HEK293 (cell line): ENCODE measurements at regions not wholly inside any gene's neighbourhood (a gene's known extent, or its start where the extent isn't known, plus 50 kb on each side); places are given as distances from the start of the nearest gene placed in this dataset.

ENCODE experiments used
- CTCF ChIA-PET: fragments of 350-600 bp; formaldehyde crosslinking; extraction: SDS; loops from one replicate; lab custom pipeline; 2021; ENCODE audit warnings: antibody characterized with exemption; lab: Yijun Ruan, JAX
- POLR2A ChIA-PET: fragments of 300-600 bp; formaldehyde crosslinking; extraction: SDS; loops from one replicate; lab custom pipeline; 2020; ENCODE audit warnings: antibody characterized with exemption, inconsistent platforms; lab: Yijun Ruan, JAX
- H3K27ac ChIP-seq: fragments of 200-500 bp; sonication (Bioruptor generic); 2 replicates; pipeline ENCODE4 v1.5.1; 2014; ENCODE audit warnings: low read depth, low read length, control low read depth, inconsistent platforms; ENCODE audit errors: extremely low read depth
- H3K36me3 ChIP-seq, 2 experiments: fragments of 200-500 bp in 1 of 2; sonication (Bioruptor generic) in 1 of 2; 1 replicate in 1 of 2; 2 replicates in 1 of 2; pipeline ENCODE4 v1.5.1; 2014 to 2017; ENCODE audit warnings: inconsistent platforms in 2 of 2, low read length in 2 of 2; ENCODE audit not compliant: control insufficient read depth in 2 of 2, insufficient read depth in 1 of 2
- H3K4me1 ChIP-seq: fragments of 200-500 bp; sonication (Bioruptor generic); 2 replicates; pipeline ENCODE4 v1.5.1; 2014; ENCODE audit warnings: mild to moderate bottlenecking, low read length, inconsistent platforms; ENCODE audit not compliant: control insufficient read depth, insufficient read depth
- H3K4me3 ChIP-seq: 2 replicates; pipeline ENCODE4 v1.5.1; 2011; ENCODE audit warnings: low read depth, mild to moderate bottlenecking, control low read depth, low read length, moderate library complexity
- H3K9me3 ChIP-seq: fragments of 200-500 bp; sonication (Bioruptor generic); 2 replicates; pipeline ENCODE4 v1.5.1; 2014; ENCODE audit warnings: low read depth, low read length, inconsistent platforms; ENCODE audit not compliant: control insufficient read depth, insufficient read depth
- KLF8 ChIP-seq: fragments of 450-650 bp; formaldehyde crosslinking; IDR thresholded peaks from 2 replicates; pipeline ENCODE4 v1.5.1; 2016; ENCODE audit warnings: missing biosample characterization, missing genetic modification characterization
- ZBTB6 ChIP-seq: fragments of 450-650 bp; formaldehyde crosslinking; IDR thresholded peaks from 2 replicates; pipeline ENCODE4 v1.5.1; 2017; ENCODE audit warnings: missing biosample characterization, missing genetic modification characterization
- ZBTB8A ChIP-seq: fragments of 450-650 bp; formaldehyde crosslinking; IDR thresholded peaks from 2 replicates; pipeline ENCODE4 v1.5.1; 2016; ENCODE audit warnings: missing biosample characterization, missing genetic modification characterization
- ZNF19 ChIP-seq: fragments of 450-650 bp; formaldehyde crosslinking; IDR thresholded peaks from 2 replicates; pipeline ENCODE4; 2016; ENCODE audit warnings: missing biosample characterization, missing genetic modification characterization, low read depth
- ZNF26 ChIP-seq: fragments of 450-650 bp; formaldehyde crosslinking; IDR thresholded peaks from 2 replicates; pipeline ENCODE4 v1.5.1; 2016; ENCODE audit warnings: missing biosample characterization, missing genetic modification characterization
- ZNF391 ChIP-seq: fragments of 450-650 bp; formaldehyde crosslinking; IDR thresholded peaks from 2 replicates; pipeline ENCODE4 v1.5.1; 2016; ENCODE audit warnings: low read depth, missing biosample characterization, missing genetic modification characterization, borderline replicate concordance
- ZNF449 ChIP-seq: fragments of 450-650 bp; formaldehyde crosslinking; IDR thresholded peaks from 2 replicates; pipeline ENCODE4 v1.5.1; 2017; ENCODE audit warnings: missing biosample characterization, mild to moderate bottlenecking, missing genetic modification characterization, moderate library complexity
- ZNF518A ChIP-seq: fragments of 450-650 bp; formaldehyde crosslinking; conservative IDR thresholded peaks from 2 replicates; pipeline ENCODE4 v1.5.1; 2016; ENCODE audit warnings: low read depth, missing biosample characterization, missing genetic modification characterization
- ZNF560 ChIP-seq: fragments of 450-650 bp; formaldehyde crosslinking; IDR thresholded peaks from 2 replicates; pipeline ENCODE4 v1.5.1; 2017; ENCODE audit warnings: missing biosample characterization, missing genetic modification characterization, borderline replicate concordance
- ZNF629 ChIP-seq: fragments of 450-650 bp; formaldehyde crosslinking; IDR thresholded peaks from 2 replicates; pipeline ENCODE4 v1.5.1; 2017; ENCODE audit warnings: missing biosample characterization, missing genetic modification characterization
- ZNF768 ChIP-seq: fragments of 450-650 bp; formaldehyde crosslinking; IDR thresholded peaks from 2 replicates; pipeline ENCODE4 v1.5.1; 2018; ENCODE audit warnings: missing biosample characterization, mild to moderate bottlenecking, missing genetic modification characterization
- ZNF777 ChIP-seq: fragments of 450-650 bp; formaldehyde crosslinking; IDR thresholded peaks from 2 replicates; pipeline ENCODE4 v1.5.1; 2017; ENCODE audit warnings: missing biosample characterization, missing genetic modification characterization, borderline replicate concordance
- ZSCAN16 ChIP-seq: fragments of 450-650 bp; formaldehyde crosslinking; IDR thresholded peaks from 2 replicates; pipeline ENCODE4 v1.5.1; 2016; ENCODE audit warnings: missing biosample characterization, missing genetic modification characterization
- ZSCAN18 ChIP-seq: fragments of 450-650 bp; formaldehyde crosslinking; IDR thresholded peaks from 2 replicates; pipeline ENCODE4 v1.5.1; 2016; ENCODE audit warnings: missing biosample characterization, missing genetic modification characterization
- ZSCAN4 ChIP-seq: fragments of 450-650 bp; formaldehyde crosslinking; IDR thresholded peaks from 2 replicates; pipeline ENCODE4 v1.5.1; 2017; ENCODE audit warnings: missing biosample characterization, missing genetic modification characterization

GRCh38 chr1:90640325-90640724, 76.8 kb downstream of the BARHL2 start (continued):
- TF ChIP-seq ZNF518A (tag by site-specific recombination) = no peak
- TF ChIP-seq ZSCAN4 (tag by site-specific recombination) = no peak
- TF ChIP-seq ZNF26 (tag by site-specific recombination) = no peak
- no peak for TF ChIP-seq ZSCAN16 (tag by site-specific recombination)
- no peak for TF ChIP-seq ZBTB6 (tag by site-specific recombination)
- TF ChIP-seq ZNF19 (tag by site-specific recombination) = no peak

GRCh38 chr1:90622666-90623065, 94.4 kb downstream of the BARHL2 start:
- Histone ChIP-seq H3K4me3 (no peak overlapping the region), H3K4me1 (no peaks in the 10 kb centered on the region), H3K36me3 (no peaks in the 10 kb centered on the region), H3K9me3 (no peaks in the 10 kb centered on the region), H3K27ac (no peak overlapping the region)
- TF ChIP-seq ZNF26 (tag by site-specific recombination) (no peak), ZNF449 (no peak), ZNF629 (tag by site-specific recombination) (no peak), ZNF560 (tag by site-specific recombination) (no peak), KLF8 (tag by site-specific recombination) (no peak), ZNF391 (tag by site-specific recombination) (no peak), ZNF768 (tag by site-specific recombination) (no peak), ZNF777 (tag by site-specific recombination) (no peak), ZSCAN18 (tag by site-specific recombination) (no peak), ZBTB8A (tag by site-specific recombination) (no peak)
- CTCF ChIA-PET = interaction anchor here (0.7 kb wide), 1 partner anchor 107 kb away, joined by 3 read pairs; no protein-coding TSS in a partner anchor
- POLR2A ChIA-PET = no interaction called here
